H1 (cell line): ENCODE measurements at regions not wholly inside any gene's neighbourhood (a gene's known extent, or its start where the extent isn't known, plus 50 kb on each side); places are given as distances from the start of the nearest gene placed in this dataset.

ENCODE experiments used
- CTCF ChIA-PET: fragments of 300-600 bp; sonication (Branson Sonifier 250); formaldehyde crosslinking; loops from one replicate; lab custom pipeline; 2021; ENCODE audit not compliant: partially characterized antibody; lab: Charles Lee
- POLR2A ChIA-PET: fragments of 300-600 bp; sonication (Branson Sonifier 250); formaldehyde crosslinking; loops from one replicate; lab custom pipeline; 2021; ENCODE audit warnings: inconsistent platforms; ENCODE audit not compliant: partially characterized antibody; lab: Charles Lee
- DNase-seq, 2 experiments: peaks; one replicate each; pipeline versions ENCODE4 v3.0.0 to v3.0.0-alpha.2; 2010 to 2022; ENCODE audit warnings: low spot score in 2 of 2, low read depth in 1 of 2, mixed read lengths in 1 of 2
- FAIRE-seq: peaks from 2 replicates; lab custom pipeline; 2011; peaks lifted over from hg19 to GRCh38; lab: Jason Lieb, UNC
- H2AFZ ChIP-seq: 2 replicates; pipeline ENCODE4 v1.8.1; 2012; ENCODE audit warnings: low read length, inconsistent platforms
- H2AK5ac ChIP-seq: 2 replicates; pipeline ENCODE4 v1.6.1; 2013; ENCODE audit warnings: low read depth, low read length
- H2BK120ac ChIP-seq: replicated peaks from 2 replicates; pipeline ENCODE3; 2013; ENCODE audit warnings: low read depth, low read length, inconsistent platforms
- H2BK12ac ChIP-seq: 2 replicates; pipeline ENCODE4 v1.6.1; 2013; ENCODE audit warnings: low read depth, low read length
- H2BK15ac ChIP-seq: 2 replicates; pipeline ENCODE4 v1.6.1; 2013; ENCODE audit warnings: low read length
- H2BK20ac ChIP-seq: 2 replicates; pipeline ENCODE4 v1.6.1; 2013; ENCODE audit warnings: low read length
- H2BK5ac ChIP-seq: 2 replicates; pipeline ENCODE4 v1.6.1; 2013; ENCODE audit warnings: low read depth, low read length
- H3K14ac ChIP-seq: 2 replicates; pipeline ENCODE4 v1.6.1; 2013; ENCODE audit warnings: inconsistent platforms; ENCODE audit not compliant: insufficient read length
- H3K18ac ChIP-seq: 2 replicates; pipeline ENCODE4 v1.6.1; 2013; ENCODE audit warnings: low read length; ENCODE audit errors: extremely low read depth
- H3K23ac ChIP-seq: 2 replicates; pipeline ENCODE4 v1.6.1; 2013; ENCODE audit warnings: inconsistent platforms; ENCODE audit not compliant: insufficient read length
- H3K23me2 ChIP-seq: 2 replicates; pipeline ENCODE4 v1.6.1; 2013; ENCODE audit warnings: low read depth, low read length
- H3K27ac ChIP-seq: 2 replicates; pipeline ENCODE4 v1.6.1; 2011; ENCODE audit warnings: low read depth, low read length, inconsistent platforms
- H3K27me3 ChIP-seq, 4 experiments: replicated peaks in 1 of 4; 1 replicate in 1 of 4; 2 replicates in 3 of 4; pipeline versions ENCODE4 v1.6.1 to v1.8.1; 2011 to 2013; ENCODE audit warnings: low read length in 3 of 4, mild to moderate bottlenecking in 3 of 4, inconsistent platforms in 2 of 4, mixed read lengths in 2 of 4, moderate library complexity in 1 of 4; ENCODE audit not compliant: control insufficient read depth in 3 of 4, insufficient read depth in 3 of 4; ENCODE audit errors: extremely low read depth in 1 of 4
- H3K36me3 ChIP-seq, 4 experiments: 2 replicates each; pipeline versions ENCODE4 v1.6.1 to v1.8.1; 2011 to 2013; ENCODE audit warnings: mild to moderate bottlenecking in 4 of 4, low read length in 3 of 4, moderate library complexity in 2 of 4, control low read depth in 1 of 4, inconsistent platforms in 1 of 4; ENCODE audit not compliant: insufficient read depth in 4 of 4, control insufficient read depth in 2 of 4
- H3K4ac ChIP-seq: replicated peaks from 2 replicates; pipeline ENCODE3; 2013; ENCODE audit warnings: low read length, low read depth, mixed read lengths, inconsistent platforms; ENCODE audit not compliant: insufficient read length
- H3K4me1 ChIP-seq, 4 experiments: replicated peaks in 1 of 4; 1 replicate in 1 of 4; 2 replicates in 3 of 4; pipeline versions ENCODE4 v1.6.1 to v1.8.1; 2011 to 2013; ENCODE audit warnings: low read length in 3 of 4, inconsistent platforms in 2 of 4, mixed read lengths in 1 of 4; ENCODE audit not compliant: insufficient read depth in 4 of 4, control insufficient read depth in 3 of 4
- H3K4me2 ChIP-seq, 2 experiments: 2 replicates each; pipeline versions ENCODE4 v1.6.1 to v1.8.1; 2011 to 2013; ENCODE audit warnings: low read depth in 2 of 2, low read length in 2 of 2, control low read depth in 1 of 2, inconsistent platforms in 1 of 2, mild to moderate bottlenecking in 1 of 2; ENCODE audit not compliant: insufficient read depth in 1 of 2
- H3K4me3 ChIP-seq, 4 experiments: fragments of 200-600, 300-600 bp in 1 of 4; sonication (generic), shearing (Covaris generic), sonication (Bioruptor Twin) in 1 of 4; 2 replicates each; pipeline versions ENCODE4 v1.5.1 to v1.8.1; 2011 to 2016; ENCODE audit warnings: low read length in 4 of 4, low read depth in 3 of 4, control low read depth in 2 of 4, inconsistent platforms in 2 of 4, mild to moderate bottlenecking in 2 of 4, mixed read lengths in 1 of 4, moderate library complexity in 1 of 4; ENCODE audit not compliant: insufficient read depth in 2 of 4; ENCODE audit errors: extremely low read depth in 1 of 4
- H3K56ac ChIP-seq: replicated peaks from 2 replicates; pipeline ENCODE3; 2013; ENCODE audit warnings: low read depth, mild to moderate bottlenecking, mixed read lengths, low read length, inconsistent platforms; ENCODE audit not compliant: insufficient read length
- H3K79me1 ChIP-seq: 2 replicates; pipeline ENCODE4 v1.6.1; 2013; ENCODE audit warnings: low read depth, low read length, control low read depth
- H3K79me2 ChIP-seq, 2 experiments: 2 replicates each; pipeline versions ENCODE4 v1.6.1 to v1.8.1; 2012 to 2013; ENCODE audit warnings: low read length in 2 of 2, mild to moderate bottlenecking in 2 of 2, inconsistent platforms in 1 of 2; ENCODE audit not compliant: insufficient read depth in 2 of 2, control insufficient read depth in 1 of 2
- H3K9ac ChIP-seq, 4 experiments: replicated peaks in 1 of 4; 1 replicate in 1 of 4; 2 replicates in 3 of 4; pipeline versions ENCODE4 v1.6.1 to v1.8.1; 2011 to 2013; ENCODE audit warnings: low read depth in 3 of 4, low read length in 3 of 4, control low read depth in 2 of 4, mild to moderate bottlenecking in 2 of 4, moderate library complexity in 2 of 4, inconsistent platforms in 1 of 4; ENCODE audit errors: extremely low read depth in 1 of 4
- H3K9me3 ChIP-seq, 2 experiments: 2 replicates each; pipeline versions ENCODE4 v1.6.1 to v1.8.1; 2012 to 2013; ENCODE audit warnings: mild to moderate bottlenecking in 2 of 2, moderate library complexity in 2 of 2, control low read depth in 1 of 2, inconsistent platforms in 1 of 2, low read depth in 1 of 2, low read length in 1 of 2, mixed read lengths in 1 of 2; ENCODE audit not compliant: insufficient read depth in 2 of 2
- H4K20me1 ChIP-seq, 2 experiments: replicated peaks in 1 of 2; 2 replicates each; pipeline versions ENCODE3 to v1.8.1; 2011 to 2013; ENCODE audit warnings: inconsistent platforms in 2 of 2, low read length in 2 of 2, mild to moderate bottlenecking in 1 of 2; ENCODE audit not compliant: insufficient read depth in 2 of 2, control insufficient read depth in 1 of 2
- H4K5ac ChIP-seq: 2 replicates; pipeline ENCODE4 v1.6.1; 2013; ENCODE audit warnings: low read length, low read depth, mixed read lengths, inconsistent platforms; ENCODE audit not compliant: insufficient read length
- H4K8ac ChIP-seq: 2 replicates; pipeline ENCODE4 v1.8.0; 2013; ENCODE audit warnings: mild to moderate bottlenecking, moderate library complexity, low read length, inconsistent platforms; ENCODE audit not compliant: insufficient read depth; ENCODE audit errors: extremely low read depth
- H4K91ac ChIP-seq: replicated peaks from 2 replicates; pipeline ENCODE3; 2013; ENCODE audit warnings: low read length, mixed read lengths, inconsistent platforms; ENCODE audit not compliant: insufficient read length
- PHF8 ChIP-seq: fragments of 200-600 bp; sonication (generic); conservative IDR thresholded peaks from 2 replicates; pipeline ENCODE4 v1.7.1; 2012; ENCODE audit warnings: low read depth, mild to moderate bottlenecking, inconsistent platforms, low read length, moderate library complexity
- WGBS, 2 experiments: shearing (Covaris generic) in 1 of 2; methylation state at CpG; one replicate each; pipeline versions ENCODE4 v1.1.6 to v1.1.7; 2013 to 2015; ENCODE audit warnings: low lambda C conversion rate in 2 of 2, mixed read lengths in 2 of 2, inconsistent platforms in 1 of 2, low coverage in 1 of 2, missing lambda C conversion rate in 1 of 2; ENCODE audit not compliant: insufficient replicate concordance in 2 of 2, insufficient coverage in 1 of 2, insufficient read length in 1 of 2; ENCODE audit errors: extremely low coverage in 1 of 2, missing lambda C conversion rate in 1 of 2; 5-methylcytosine and 5-hydroxymethylcytosine counted together

- no peak for TF ChIP-seq PHF8
- CTCF ChIA-PET = interaction anchor here (0.6 kb wide), 2 partner anchors 15 to 327 kb away, joined by 3 to 4 read pairs; no protein-coding TSS in a partner anchor
- no peak overlapping the region for H3K27ac ChIP-seq
- H2BK120ac ChIP-seq = no peak overlapping the region
- no peaks in the 10 kb centered on the region for H3K23me2 ChIP-seq
- H3K9me3 ChIP-seq = no peaks in the 10 kb centered on the region
- no peak overlapping the region for H4K5ac ChIP-seq
- H2BK15ac ChIP-seq = no peak overlapping the region
- no peak overlapping the region for H2AFZ ChIP-seq
- H3K4me2 ChIP-seq = no peak overlapping the region
- DNase-seq (no peak), FAIRE-seq (no peak)
- H3K79me1 ChIP-seq = no peaks in the 10 kb centered on the region
- no peaks in the 10 kb centered on the region for H3K36me3 ChIP-seq
- no peaks in the 10 kb centered on the region for H3K4me1 ChIP-seq
- no peak overlapping the region for H4K91ac ChIP-seq
- H3K79me2 ChIP-seq = no peaks in the 10 kb centered on the region
- H2BK20ac ChIP-seq = no peak overlapping the region
- H3K27me3 ChIP-seq = no peaks in the 10 kb centered on the region
- H3K4me3 ChIP-seq = no peak overlapping the region
- no peak overlapping the region for H2BK5ac ChIP-seq
- H4K8ac ChIP-seq = no peak overlapping the region
- no peak overlapping the region for H3K23ac ChIP-seq
- no peak overlapping the region for H3K4ac ChIP-seq
- H2BK12ac ChIP-seq = no peak overlapping the region
- H2AK5ac ChIP-seq = no peak overlapping the region
- H4K20me1 ChIP-seq = no peaks in the 10 kb centered on the region
- H3K56ac ChIP-seq = no peak overlapping the region
- 85% methylated on average over 6 of the region's 6 CpGs; no CpG with 5 or more reads in 1 of the 2 experiments for WGBS, 2 experiments
- POLR2A ChIA-PET = no interaction called here
- no peak overlapping the region for H3K9ac ChIP-seq
- no peak overlapping the region for H3K14ac ChIP-seq
- H3K18ac ChIP-seq = no peak overlapping the region
Observed at GRCh38 chr1:190019717-190020116, 457.9 kb downstream of the BRINP3 start.
